ENCODE measurements at regions not wholly inside any gene's neighbourhood (a gene's known extent, or its start where the extent isn't known, plus 50 kb on each side); places are given as distances from the start of the nearest gene placed in this dataset.

DNA sequence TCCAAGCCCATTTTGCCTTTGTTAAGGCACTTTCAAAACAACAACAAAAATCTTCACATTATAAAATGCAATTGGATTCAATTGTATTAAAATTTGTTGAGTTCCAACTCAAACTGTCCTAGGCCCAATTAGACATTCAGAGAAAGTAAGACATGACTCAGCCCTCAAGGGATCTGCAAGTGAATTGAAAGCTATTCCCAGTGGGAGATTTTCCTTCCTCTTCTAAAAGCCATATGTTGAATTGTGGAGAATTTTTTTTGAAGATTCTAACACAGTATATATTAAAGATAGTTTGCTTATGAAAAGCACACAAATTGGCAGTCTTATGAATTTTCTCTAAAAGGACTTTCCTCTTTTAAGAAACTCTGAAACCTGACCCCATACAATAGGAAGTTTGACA lies 268.0 kb upstream of the PARD3B start:
- no peak for DNase-seq

DNA sequence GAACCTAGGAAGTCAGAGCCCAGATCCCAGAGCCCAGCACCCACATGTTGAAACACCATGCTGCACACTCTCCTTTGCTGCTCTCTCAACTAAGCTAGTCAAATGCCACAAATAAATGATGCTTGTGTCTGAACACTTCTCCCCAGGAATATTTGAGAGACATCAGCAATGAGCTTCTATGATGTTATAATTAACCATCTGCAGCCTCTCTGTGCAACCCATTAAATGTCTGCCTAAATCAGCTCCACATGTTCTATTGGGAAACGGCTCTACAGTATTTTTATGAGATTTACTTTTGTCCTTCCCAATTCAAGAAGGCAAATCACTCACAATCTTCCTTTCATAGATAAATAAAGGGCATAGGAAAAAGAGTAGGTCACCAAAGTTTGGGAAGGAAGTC lies 266.8 kb upstream of the PARD3B start:
- DNase-seq = no peak

DNA sequence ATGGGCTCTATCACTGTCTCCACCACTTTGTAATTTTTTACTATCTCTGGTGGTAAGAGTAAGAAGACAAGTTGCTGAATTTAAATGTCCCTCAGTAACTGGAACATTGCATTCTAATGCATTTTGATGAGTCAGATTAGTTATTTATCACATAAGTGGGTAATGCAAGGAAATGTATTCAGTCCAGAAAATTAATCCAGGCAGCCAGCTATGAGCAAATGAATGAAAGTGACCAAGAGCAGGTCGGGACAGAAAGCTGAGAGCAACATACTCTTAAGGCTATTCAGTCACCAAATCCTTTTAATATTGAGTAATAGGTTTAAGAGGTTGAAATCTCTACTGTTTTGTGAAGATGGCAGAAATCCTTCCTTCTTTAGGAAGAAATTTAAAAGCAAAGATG lies 265.5 kb upstream of the PARD3B start:
- DNase-seq = no peak

DNA sequence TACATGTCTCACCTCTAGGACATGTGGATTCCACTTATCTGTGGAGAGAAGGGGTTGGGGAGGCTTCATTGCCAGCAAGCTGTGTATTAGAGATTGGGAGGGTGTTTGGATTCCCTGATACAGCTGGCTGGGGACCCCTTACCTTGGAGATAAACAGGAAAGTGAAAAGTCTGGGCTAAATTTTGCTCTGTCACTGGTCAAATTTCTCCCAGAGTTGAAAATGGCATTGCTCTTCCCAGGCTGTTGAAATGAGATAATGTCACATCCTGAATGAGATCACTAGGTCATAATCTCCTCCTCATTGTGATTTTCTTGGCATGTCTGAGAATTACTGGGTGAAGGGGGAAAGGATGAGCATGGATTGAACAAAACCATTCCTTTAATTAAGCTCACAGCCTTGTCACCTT lies 265.0 kb upstream of the PARD3B start:
- DNase-seq = no peak

DNA sequence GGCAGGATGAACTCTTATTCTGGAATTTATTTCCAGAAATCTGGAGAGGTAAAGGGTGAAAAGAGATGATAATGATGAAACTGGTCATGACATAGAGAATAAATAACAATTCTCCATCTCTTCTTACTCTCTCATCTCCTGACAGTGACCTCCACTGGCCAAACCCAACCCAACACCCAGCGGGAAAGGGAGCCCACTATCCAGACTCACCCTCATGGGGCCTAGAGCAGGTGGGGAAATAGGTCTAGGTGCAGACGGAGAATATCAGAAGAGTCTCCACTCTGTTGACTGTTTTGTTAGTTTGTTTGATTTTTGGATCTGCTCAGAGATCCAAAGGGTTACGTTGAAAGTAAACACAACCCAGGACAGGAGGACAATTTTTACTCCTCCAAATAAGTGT lies 263.2 kb upstream of the PARD3B start:
- no peak for DNase-seq

DNA sequence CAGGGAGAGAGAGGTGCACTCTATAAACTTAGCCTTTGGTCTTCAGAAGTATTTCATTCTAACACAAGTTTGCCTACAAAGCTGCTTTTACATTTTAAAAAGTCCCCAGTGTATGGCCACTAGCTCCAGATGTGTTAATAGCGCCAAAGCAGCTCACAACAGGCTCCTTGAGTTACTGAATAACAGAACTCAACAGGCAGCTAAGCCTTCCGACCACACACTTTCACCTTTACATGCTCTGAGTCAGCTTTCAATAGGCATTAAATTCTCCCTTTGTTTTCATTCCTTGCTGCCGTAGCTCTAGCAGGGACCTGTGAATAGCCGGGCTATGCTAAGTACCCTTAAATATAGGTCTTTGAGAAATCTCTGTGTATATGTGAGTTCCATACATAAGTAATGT lies 262.8 kb upstream of the PARD3B start:
- no peak for DNase-seq

DNA sequence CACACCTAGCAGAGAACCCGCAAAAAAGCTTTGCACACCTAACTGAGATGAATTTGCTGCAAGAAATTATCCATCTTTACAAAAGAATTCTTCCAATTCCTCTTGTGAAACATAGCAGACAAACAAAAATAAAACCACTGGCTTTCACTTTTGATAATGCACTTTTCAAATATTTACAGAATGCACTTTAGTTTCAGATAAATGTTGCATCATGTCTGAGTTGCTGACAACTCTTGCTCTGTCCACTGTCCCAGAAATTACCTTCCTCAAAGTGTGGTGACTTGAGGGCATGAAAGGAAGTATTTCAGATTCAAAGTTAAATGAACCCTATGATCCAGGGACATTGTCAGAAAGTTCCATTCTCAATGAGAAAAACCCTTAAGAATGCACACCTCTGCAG lies 256.2 kb upstream of the PARD3B start:
- no peak for DNase-seq

DNA sequence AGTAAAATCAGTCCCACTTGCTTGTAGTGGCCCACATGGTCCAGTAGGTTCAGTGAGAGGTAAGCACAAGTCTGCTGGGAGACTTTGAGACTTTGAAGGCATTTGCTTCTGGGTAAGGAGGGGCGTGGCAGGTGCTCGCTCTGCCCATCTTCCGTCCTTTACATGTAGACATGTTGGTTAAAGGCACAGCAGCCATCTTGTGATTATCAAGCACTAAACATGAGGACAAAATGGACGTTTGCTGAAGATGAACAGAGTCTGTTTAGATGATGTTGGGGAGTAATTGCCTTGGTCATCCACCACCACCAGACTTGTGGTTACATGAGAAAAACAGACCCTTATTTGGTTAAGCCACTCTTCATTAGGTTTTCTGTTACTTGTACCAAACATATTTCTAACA lies 252.8 kb upstream of the PARD3B start:
- DNase-seq = no peak

DNA sequence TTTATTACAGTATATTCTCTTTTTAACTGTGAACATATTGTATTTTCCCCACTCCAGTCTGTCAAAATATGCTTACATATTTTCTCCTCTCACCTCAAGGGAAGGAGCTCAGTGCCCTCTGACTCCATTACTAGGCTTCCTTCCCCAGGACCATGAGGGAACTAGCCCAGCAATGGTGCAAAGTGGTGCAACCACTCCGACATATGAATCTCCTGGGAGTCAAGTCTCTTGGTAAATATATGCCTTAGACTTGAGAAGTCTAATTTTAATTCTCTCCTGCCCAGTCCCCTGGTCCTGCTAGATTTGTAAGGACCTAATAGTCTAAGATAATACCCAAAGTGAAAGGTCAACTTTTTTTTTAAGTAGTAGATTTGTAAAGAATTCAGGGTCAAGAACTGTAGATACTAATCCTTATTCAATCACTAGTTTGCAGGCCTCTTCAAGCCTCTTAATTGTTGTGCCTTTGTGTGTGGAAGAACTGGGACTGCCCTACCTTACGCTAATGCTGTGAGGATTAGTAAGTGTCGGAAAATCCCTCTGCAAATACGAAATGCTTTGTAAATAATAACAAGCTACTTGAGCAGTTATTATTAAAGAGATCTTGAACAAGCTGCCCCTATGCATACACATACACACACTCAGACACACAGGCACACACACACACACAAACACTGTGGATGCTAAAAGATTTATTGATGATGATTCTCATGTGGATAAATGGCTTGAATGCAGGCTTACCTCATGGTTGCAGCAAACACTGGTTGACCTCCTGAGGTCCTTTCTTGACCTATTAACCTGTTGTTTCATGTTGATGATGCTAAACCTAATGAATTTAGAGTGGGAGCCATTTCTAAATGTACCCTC lies 251.2 kb upstream of the PARD3B start:
- no peak for DNase-seq

DNA sequence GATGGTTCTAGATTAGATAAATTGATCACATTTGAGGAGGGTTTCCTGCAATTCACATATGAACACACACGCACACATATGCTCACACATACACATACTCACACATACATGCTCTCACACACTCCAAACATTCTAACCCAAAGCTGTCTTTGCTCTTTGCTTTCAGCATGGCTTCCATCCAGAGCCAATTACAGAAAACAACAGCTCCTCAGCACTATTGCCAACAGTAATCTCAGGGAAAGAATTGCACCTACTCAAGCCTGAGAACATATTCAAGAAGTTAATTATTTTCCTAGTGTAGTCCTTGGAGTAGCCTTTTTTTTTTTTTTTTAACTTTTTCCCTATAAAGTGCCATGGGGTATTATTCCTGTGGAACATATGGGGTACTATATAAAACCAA lies 246.9 kb upstream of the PARD3B start:
- no peak for DNase-seq

DNA sequence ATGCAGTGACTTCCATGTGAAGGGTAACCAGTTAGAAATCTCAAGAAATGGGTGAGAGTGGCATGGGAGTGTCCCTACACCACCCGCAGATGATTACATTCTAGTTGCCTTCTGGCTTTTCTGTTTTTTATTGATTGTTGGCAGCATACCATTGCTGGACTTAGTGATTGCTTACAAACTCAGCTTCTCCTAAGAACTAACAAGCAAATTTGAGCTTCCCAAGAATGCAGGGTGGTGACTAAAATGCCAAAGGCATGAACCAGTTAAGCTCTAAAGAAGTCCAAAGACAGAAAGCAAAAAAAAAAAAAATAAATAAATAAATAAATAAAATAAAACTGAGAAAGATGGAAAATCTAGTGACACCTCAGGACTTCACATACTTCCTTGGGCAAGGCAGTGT lies 245.5 kb upstream of the PARD3B start:
- no peak for DNase-seq

DNA sequence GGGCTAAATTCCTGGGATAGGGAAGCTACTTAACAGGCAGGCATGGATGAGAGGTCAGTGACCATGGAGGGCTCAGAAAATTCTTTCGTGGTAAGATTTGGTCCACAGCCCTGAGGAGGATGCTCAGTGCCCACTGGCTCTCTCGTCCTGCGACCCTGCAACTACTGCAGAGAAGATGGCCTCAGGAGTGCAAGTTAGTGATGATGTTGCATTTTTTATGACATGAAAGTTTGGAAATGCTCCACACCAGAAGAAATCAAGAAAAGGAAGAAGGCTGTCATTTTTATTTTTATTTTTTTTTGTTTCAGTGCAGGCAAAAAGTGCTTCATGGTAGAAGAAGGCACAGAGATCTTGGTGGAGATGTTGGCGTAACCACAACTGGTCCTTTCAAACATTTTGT lies 238.6 kb upstream of the PARD3B start:
- DNase-seq = no peak

DNA sequence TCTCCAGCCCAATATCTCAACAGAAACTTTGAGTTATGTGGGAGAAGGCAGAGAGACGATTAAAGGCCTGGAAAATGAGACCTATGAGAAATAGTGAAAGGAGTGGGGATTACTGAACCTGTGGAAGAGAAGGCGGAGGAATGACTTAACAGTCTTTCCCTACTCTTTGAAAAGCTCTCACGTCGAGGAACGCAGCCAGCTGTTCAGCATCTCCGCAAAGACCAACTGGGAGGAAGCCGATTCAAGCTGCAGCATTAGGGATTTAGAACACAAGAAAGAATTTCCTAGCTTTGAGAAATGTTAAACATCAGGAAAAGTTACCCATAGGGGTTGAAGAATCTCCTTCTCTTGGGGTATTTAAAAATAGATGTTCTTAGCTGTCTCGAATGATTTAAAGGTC lies 233.2 kb upstream of the PARD3B start:
- no peak for DNase-seq

DNA sequence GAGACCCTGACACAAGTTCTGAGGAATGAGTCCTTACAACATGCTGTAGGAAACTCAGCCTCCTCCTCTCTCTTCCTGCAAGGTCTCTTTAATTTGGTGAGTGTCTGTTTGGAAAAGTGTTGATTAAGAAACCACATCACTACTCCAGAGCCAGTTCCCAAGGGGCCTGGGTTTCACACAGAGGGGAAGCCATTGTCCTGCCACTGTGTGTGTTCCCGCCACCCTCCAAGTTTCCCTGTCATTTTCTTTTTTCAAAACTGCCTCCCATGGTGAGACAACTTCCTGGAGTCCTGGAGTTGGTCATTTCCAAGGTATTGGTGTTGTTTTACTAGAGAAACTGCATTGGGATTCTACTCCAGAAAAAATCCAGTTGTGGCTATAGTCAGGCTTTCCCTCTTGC lies 232.0 kb upstream of the PARD3B start:
- DNase-seq = no peak

DNA sequence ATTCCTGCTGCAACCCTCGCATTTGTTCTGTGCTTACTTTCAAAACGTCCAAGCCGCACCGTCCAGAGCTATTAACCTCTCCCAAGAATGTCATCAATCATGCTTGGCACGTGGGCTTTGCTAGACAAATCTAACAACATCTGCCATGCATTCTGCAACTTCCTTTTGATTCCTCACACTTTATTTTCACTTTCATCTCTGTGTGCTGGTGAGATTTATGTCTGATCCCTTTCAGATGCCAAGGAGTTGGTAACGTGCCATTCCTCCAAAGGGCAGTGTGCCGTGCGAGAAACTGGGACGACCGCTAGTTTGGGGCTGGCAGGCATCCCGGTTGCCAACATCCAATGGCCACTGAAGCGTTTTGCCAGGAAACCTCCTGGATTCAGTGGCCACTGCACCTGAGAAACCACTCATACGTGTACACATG lies 230.0 kb upstream of the PARD3B start:
- DNase-seq = no peak

DNA sequence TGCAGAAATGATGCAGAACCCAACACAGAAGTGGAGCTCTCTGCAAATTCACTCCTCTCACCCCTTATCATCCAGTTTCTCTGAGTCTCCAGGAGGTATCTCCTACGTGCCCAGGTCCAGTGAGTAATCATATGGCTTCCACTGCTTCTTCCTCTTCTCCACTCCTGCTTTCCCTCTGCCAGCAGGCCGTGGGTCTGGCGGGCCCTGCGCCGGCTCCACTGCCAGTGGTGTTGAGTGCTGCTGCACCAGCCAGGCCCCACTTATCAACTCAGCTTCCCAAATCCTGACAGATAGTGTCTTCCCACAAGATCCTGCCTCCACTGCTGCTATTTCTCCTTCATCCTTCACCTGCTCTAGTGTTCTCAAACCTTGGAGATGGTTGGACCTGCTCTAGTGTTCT lies 227.6 kb upstream of the PARD3B start:
- DNase-seq = no peak

DNA sequence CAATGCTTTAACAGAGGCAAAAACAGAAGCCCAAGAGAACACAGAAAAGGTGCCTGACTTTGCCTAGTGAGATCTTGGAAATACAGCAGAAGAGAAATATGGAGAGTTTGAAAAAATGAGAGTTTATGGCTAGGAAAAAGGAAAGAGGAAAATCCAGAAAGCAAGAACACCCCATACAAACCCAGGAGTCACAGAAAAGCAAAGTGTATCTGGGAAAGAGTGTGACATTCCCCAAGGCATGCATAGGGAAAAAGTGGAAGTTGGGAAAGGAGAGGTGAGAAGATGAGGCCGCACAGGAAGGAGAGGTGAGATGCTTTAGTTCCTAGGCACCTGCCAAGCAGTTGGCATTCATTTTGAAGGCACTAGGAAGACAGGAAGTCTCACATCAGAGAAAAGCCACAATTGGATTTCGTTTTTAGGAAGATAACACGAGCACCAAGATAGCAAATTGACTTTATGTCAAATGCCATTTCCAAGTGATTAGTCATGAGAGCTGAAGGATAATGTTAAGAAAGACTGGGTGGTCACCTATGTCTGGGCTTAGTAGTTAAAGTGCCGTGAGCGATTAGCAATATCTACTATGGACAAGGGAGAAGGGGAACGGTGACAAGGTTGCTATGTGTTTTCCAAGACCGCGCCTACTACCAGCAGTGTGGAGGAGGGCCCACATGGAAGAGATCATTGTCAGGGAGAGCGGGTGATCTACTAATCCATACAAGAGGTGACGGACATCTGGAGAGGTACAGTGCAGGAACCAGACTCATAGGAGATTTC lies 224.1 kb upstream of the PARD3B start:
- no peak for DNase-seq

DNA sequence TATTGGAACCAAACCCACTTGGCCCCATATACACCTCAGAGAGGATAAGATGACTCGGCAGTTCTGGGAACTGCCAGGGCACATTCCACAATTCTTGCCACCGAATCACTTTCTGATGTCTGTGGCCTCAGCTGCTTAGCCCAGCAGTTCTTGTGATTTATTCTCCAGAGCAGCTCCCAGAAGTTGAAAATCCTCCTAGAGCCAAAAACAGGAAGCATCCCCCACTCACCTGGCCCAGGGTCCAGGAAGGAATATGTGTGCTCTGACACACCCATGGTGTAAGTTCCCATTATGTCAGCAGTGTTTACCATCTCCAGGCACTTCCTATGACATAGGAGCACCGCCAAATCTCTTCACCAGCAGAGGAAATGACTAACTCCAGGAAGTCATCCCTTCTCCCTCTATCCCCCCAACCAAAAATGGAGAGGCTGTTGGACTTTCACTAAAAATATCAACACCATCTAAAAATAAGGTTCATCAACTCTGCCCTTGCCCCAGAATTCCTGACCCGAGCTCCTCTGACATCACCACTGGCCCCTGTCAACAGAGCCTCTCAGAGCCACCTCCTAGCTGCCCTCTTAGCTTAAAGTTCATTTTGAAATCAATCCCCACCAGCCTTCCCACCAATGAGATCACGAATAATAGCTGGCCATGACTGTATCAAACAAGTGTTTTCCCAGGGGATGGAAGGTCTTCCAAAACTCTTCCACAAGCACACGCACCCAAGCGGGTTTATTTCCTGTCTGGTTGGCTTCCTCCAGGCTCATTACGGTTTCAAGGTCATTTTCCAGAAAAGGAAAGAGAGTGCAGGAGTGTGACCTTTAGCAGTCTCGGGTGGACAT lies 223.1 kb upstream of the PARD3B start:
- no peak for DNase-seq

DNA sequence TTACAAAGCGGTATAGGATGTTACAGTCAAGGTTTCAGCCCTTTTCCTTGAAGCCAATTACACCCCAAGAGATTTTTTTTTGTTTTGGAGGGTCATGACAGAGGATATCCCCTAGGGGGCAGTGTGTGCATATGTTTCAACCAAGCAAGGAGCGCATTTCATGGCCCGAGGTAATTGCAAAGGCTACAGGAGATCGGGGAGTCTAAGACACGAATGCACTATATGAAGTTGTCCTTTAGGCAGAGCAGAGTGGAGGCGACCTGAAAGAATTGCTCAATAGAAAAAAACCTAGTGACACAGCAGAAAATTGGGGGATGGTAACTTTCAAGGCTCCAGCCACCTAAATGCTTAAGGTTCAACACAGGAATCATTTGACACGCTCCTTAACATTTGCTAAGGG lies 219.8 kb upstream of the PARD3B start:
- peak; percentile 87 for DNase-seq

DNA sequence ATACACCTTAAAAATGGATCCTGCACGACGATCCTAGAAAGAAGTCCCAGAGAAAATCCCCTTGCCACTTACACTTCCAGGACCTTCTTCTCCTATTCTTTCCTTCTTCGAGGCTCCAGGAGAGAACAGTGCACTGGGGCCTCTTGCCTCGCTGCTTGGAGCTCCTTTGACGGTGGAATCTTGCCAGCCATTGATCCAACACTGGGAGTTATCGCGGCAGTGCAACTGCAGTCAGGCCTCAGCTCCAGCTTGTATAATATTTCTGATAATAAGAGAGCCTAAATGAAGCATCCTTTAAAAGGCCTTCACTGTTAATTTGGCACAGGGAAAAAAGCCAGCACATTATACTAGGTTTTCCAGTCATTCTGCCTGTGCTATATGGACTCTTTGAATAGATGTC lies 216.9 kb upstream of the PARD3B start:
- DNase-seq = no peak

DNA sequence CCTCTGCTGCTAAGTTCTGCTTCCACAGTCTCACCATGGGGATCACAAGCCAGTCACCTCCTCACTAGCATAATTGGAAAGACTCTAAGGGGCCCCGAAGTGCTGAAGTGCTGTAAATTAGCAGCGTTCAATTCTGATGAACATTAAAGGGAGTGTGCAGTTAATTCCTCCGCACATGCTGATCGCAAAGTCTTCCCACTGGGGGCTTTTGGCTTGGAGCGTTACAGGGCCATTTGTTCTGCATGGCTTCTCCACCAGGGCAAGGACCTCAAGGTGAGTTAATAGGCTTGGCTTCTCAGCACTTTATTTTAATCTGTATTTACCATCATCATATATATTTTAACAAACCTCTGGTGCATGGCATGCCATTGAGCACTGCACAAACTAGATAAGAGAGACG lies 216.3 kb upstream of the PARD3B start:
- no peak for DNase-seq

DNA sequence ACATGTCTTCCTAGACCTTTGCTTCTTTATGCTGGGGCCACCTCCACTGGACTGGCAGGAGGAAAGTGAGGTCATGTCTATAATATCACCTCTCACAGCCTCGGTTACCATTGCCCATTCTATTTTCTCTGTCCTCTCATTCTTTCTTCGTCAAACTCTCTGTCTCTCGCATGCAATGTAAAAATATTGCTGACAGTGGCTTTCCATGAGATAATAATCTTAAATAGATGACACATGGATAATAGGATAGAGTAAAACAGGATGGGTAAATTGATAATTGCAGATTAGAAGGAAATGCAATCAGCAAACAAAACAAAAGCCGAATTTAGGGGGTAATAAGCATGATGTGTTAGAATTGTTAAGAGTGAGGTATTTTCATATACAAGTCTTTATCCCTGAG lies 215.7 kb upstream of the PARD3B start:
- no peak for DNase-seq

DNA sequence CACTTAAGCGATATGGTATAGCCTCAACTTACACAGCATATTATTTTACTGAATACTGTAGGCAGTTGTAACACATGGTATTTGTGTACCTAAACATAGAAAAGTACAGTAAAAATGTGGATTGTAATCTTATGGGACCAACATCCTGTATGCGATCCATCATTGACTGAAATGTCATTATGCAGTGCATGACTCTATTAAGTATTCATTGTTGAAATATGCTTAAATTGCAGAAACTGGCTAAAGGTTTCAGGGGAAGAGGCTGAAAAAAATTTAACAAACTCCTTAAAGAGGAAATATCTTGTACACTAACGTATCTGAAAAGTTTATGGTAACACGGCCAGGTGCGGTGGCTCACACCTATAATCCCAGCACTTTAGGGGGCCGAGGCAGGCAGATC lies 214.1 kb upstream of the PARD3B start:
- DNase-seq = no peak

DNA sequence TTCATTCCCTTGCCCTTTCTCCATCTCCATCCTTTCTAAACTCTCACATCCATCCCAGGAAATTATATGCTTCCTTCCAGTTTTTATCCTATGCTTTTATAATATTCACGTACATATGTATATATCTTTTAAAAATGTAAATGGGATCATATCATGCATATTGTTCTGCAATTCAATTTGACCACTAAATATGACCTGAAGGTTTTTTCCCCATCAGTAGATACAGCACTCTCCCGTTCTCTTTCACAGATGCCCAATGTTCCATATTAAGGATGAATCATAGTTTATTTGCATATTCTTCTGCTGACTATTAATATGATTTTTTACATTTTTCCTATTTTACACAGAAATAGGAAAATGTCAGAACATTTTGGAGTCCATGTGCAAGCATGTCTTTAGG lies 213.3 kb upstream of the PARD3B start:
- DNase-seq = no peak
